ENCODE measurements at regions not wholly inside any gene's neighbourhood (a gene's known extent, or its start where the extent isn't known, plus 50 kb on each side); places are given as distances from the start of the nearest gene placed in this dataset.

DNA sequence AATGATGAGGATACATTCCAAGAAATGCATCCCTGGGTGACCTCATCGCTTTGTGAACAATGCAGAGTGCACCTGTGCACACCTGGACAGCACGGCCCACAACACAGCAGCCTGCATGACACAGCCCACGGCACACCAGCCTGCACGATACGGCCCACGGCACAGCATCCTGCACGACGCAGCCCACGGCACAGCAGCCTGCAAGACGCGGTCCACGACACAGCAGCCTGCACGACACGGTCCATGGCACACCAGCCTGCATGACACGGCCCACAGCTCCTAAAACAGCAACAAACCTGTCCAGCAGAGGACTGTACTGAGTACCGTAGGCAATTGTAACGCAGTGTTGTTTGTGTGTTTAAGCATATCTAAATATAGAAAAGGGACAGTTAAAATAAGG, 134.7 kb upstream of the PPP2R2D start:
- Histone ChIP-seq H3K27ac (ENCODE audit: low read depth, low read length) (no peak overlapping the region), H3K27me3 (ENCODE audit: control insufficient read depth in 3 of 3, insufficient read depth in 3 of 3, low read length in 3 of 3) (peaks cover 10 to 30% (median 11%) of the 10 kb centered on the region in 3 donors), H3K4me3 (ENCODE audit: low read length in 3 of 3) (no peak overlapping the region), H3K4me1 (ENCODE audit: control insufficient read depth in 3 of 3, insufficient read depth in 3 of 3, low read length in 3 of 3) (no peaks in the 10 kb centered on the region), H3K9me3 (ENCODE audit: control insufficient read depth in 3 of 3, low read length in 3 of 3) (peaks cover 0 to 2% (median 0%) of the 10 kb centered on the region in 3 donors), H3K36me3 (ENCODE audit: control insufficient read depth in 3 of 3, insufficient read depth in 3 of 3, low read length in 3 of 3) (no peaks in the 10 kb centered on the region), H3K9ac (ENCODE audit: low read depth in 1 of 3, low read length in 3 of 3) (no peak overlapping the region)

DNA sequence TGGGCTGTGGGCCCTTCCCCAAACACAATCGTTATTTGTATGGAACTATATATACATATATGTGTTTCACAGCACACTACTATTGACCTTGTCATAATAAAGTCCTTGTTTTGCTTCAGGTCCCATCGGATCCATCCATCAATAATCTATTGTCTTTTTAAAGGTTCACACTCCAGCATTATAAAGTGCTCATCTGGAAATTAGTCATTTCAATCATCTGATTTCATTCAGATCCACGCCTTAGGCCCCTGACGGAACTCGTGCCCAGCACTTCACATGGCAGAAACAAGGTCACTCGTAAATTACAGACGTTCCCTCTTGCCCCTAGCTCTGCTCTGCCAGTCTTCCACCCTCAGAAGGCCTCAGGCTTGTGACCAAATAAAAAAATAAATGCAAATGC, 133.1 kb upstream of the PPP2R2D start:
- H3K27ac ChIP-seq (ENCODE audit: low read depth, low read length), result no peak overlapping the region
- H3K27me3 ChIP-seq (ENCODE audit: control insufficient read depth in 3 of 3, insufficient read depth in 3 of 3, low read length in 3 of 3), result peaks cover 14 to 38% (median 24%) of the 10 kb centered on the region in 3 donors
- no peaks in the 10 kb centered on the region for H3K36me3 ChIP-seq (ENCODE audit: control insufficient read depth in 3 of 3, insufficient read depth in 3 of 3, low read length in 3 of 3)
- H3K9me3 ChIP-seq (ENCODE audit: control insufficient read depth in 3 of 3, low read length in 3 of 3), result peaks cover 0 to 2% (median 0%) of the 10 kb centered on the region in 3 donors
- no peak overlapping the region for H3K9ac ChIP-seq (ENCODE audit: low read depth in 1 of 3, low read length in 3 of 3)
- H3K4me3 ChIP-seq (ENCODE audit: low read length in 3 of 3), result no peak overlapping the region
- no peaks in the 10 kb centered on the region for H3K4me1 ChIP-seq (ENCODE audit: control insufficient read depth in 3 of 3, insufficient read depth in 3 of 3, low read length in 3 of 3)

DNA sequence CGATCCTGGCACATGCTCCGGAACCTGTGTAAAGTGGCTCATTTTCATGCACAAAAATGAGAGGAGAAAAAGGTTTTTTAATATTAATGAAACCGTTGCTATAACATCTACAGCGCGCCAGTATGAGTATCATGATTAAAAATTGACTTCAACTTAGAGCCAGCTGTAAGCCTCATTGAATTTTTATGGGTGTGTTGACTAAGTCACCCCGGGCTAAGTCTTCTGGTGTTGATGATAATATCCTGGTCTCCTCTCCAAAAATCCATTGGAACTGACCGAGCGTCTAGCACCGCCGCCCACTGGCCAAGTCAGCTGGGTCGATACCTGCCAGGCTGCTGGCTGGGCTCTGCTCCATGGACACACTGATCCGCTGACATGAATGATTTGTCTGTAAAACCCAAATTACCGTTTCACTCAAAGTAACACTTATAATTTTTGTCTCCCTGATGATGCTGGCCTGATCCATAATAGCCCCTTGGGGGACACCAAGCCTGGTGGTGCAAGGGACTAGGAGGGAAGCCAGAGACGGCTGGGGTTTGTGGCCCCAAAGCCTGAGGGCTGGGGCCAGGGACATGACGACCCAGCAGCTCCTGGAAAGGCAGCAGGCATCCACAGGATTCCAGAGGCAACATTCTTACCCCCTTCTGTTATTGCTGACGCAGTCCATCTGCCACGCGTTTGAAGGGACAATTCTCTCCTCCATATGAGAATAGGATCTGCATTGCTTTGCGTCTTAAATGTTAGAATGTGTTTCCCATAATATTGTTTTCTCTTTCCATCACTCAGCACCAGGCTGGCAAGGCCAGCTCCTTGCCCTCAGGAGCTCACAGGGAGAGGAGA, 131.0 kb upstream of the PPP2R2D start:
- Histone ChIP-seq H3K4me3 (ENCODE audit: low read length in 3 of 3) (no peak overlapping the region), H3K4me1 (ENCODE audit: control insufficient read depth in 3 of 3, insufficient read depth in 3 of 3, low read length in 3 of 3) (no peaks in the 10 kb centered on the region), H3K9me3 (ENCODE audit: control insufficient read depth in 3 of 3, low read length in 3 of 3) (peaks cover 0 to 2% (median 0%) of the 10 kb centered on the region in 3 donors), H3K9ac (ENCODE audit: low read depth in 1 of 3, low read length in 3 of 3) (no peak overlapping the region), H3K27ac (ENCODE audit: low read depth, low read length) (no peak overlapping the region), H3K36me3 (ENCODE audit: control insufficient read depth in 3 of 3, insufficient read depth in 3 of 3, low read length in 3 of 3) (no peaks in the 10 kb centered on the region), H3K27me3 (ENCODE audit: control insufficient read depth in 3 of 3, insufficient read depth in 3 of 3, low read length in 3 of 3) (peaks cover 14 to 35% (median 26%) of the 10 kb centered on the region in 3 donors)

DNA sequence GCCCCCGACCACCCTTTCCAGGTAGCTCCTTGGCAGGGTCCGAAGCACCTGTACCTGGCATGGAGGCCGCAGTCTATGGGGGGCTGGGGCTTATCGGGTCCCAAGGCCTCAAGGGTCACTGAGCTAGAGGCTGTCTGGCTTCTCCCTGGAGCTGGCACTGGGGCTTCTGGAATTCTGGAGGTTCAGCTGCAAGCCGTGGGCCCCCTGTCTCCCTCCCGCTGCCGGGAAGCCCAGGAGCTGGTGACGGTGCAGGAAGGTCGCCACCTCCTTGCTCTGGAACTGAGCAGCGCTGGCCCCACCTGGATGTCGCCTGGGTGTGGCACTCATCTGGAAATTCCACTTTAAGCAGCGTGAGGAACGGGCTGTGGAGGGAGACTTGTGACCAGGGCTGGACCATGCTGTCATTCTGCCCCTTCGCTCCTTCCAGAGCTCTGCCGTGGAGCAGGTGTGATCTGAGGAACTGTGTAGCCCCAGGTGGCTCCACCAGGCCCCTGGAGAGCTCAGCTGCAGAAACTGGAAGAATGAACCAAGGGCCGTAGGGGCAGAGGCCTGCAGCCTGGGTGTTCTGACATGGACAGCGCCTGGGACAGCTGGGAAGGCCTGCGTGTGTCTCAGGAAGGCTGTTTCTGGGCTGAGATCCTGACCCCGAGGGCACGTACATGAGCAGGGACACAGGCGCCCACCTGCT, 129.7 kb upstream of the PPP2R2D start:
- Histone ChIP-seq H3K9me3 (ENCODE audit: control insufficient read depth in 3 of 3, low read length in 3 of 3) (peaks cover 0 to 3% (median 0%) of the 10 kb centered on the region in 3 donors), H3K4me1 (ENCODE audit: control insufficient read depth in 3 of 3, insufficient read depth in 3 of 3, low read length in 3 of 3) (no peaks in the 10 kb centered on the region), H3K27me3 (ENCODE audit: control insufficient read depth in 3 of 3, insufficient read depth in 3 of 3, low read length in 3 of 3) (peaks cover 12 to 35% (median 30%) of the 10 kb centered on the region in 3 donors), H3K9ac (ENCODE audit: low read depth in 1 of 3, low read length in 3 of 3) (no peak overlapping the region), H3K4me3 (ENCODE audit: low read length in 3 of 3) (no peak overlapping the region), H3K27ac (ENCODE audit: low read depth, low read length) (no peak overlapping the region), H3K36me3 (ENCODE audit: control insufficient read depth in 3 of 3, insufficient read depth in 3 of 3, low read length in 3 of 3) (no peaks in the 10 kb centered on the region)

DNA sequence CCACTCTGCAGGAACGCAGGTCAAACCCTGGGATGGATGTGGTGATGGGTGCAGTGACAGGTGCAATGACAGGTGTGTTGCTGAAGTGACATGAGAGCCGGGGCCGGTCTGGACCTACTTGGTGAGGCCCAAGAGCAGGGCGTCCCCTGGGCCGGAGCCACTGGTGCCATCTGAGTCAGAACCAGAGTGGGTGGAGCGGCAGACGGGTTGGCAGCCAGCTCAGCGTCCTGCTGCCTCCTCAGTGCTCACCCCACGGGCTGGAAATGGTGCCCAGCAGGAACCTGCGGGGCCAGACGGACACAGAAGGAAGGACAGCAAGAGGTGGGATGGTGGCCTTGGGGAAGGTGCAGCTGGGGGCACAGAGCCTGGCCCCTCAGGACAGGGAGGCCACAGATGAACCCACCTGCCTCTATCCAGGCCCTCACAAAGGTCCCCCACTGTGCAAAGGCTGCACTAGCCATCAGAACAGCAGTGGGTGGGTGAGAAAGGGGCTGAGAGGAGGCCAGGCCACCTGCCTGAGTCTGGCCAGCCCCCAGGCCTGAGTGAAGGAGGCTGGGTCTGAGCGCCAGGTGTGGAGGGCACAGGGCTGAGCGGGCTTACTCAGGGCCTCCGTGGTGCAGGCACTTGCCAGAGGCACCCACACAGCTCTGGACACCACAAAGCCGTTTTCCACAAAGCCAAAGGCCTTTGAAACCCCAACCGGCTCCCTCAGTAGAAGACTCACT, 129.0 kb upstream of the PPP2R2D start:
- no peak overlapping the region for H3K27ac ChIP-seq (ENCODE audit: low read depth, low read length)
- H3K36me3 ChIP-seq (ENCODE audit: control insufficient read depth in 3 of 3, insufficient read depth in 3 of 3, low read length in 3 of 3), result no peaks in the 10 kb centered on the region
- H3K9me3 ChIP-seq (ENCODE audit: control insufficient read depth in 3 of 3, low read length in 3 of 3), result peaks cover 0 to 8% (median 2%) of the 10 kb centered on the region in 3 donors
- H3K27me3 ChIP-seq (ENCODE audit: control insufficient read depth in 3 of 3, insufficient read depth in 3 of 3, low read length in 3 of 3), result peaks cover 12 to 35% (median 30%) of the 10 kb centered on the region in 3 donors
- no peak overlapping the region for H3K4me3 ChIP-seq (ENCODE audit: low read length in 3 of 3)
- no peaks in the 10 kb centered on the region for H3K4me1 ChIP-seq (ENCODE audit: control insufficient read depth in 3 of 3, insufficient read depth in 3 of 3, low read length in 3 of 3)
- no peak overlapping the region for H3K9ac ChIP-seq (ENCODE audit: low read depth in 1 of 3, low read length in 3 of 3)

DNA sequence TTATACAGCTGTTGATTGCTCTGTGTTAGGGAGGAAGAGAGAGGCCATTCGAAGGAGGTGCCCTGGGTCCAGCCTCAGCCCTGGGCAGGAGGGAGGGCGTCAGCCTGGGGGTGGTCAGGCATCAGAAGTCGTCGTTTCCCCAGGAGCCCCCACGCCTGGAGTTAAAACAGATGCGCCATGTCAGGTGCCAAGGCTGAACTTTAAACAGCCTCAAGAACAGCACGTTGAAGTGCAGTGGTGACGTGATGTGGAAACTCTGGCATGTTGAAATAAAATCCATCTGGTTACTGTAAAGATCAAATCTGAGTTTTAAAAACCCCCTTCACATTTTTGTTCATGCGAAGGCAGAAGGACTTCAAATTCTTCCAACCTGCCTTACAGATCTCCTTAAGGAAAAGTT, 128.4 kb upstream of the PPP2R2D start:
- peaks cover 11 to 35% (median 30%) of the 10 kb centered on the region in 3 donors for H3K27me3 ChIP-seq (ENCODE audit: control insufficient read depth in 3 of 3, insufficient read depth in 3 of 3, low read length in 3 of 3)
- H3K36me3 ChIP-seq (ENCODE audit: control insufficient read depth in 3 of 3, insufficient read depth in 3 of 3, low read length in 3 of 3), result no peaks in the 10 kb centered on the region
- H3K27ac ChIP-seq (ENCODE audit: low read depth, low read length), result no peak overlapping the region
- no peak overlapping the region for H3K9ac ChIP-seq (ENCODE audit: low read depth in 1 of 3, low read length in 3 of 3)
- H3K4me3 ChIP-seq (ENCODE audit: low read length in 3 of 3), result no peak overlapping the region
- H3K4me1 ChIP-seq (ENCODE audit: control insufficient read depth in 3 of 3, insufficient read depth in 3 of 3, low read length in 3 of 3), result no peaks in the 10 kb centered on the region
- H3K9me3 ChIP-seq (ENCODE audit: control insufficient read depth in 3 of 3, low read length in 3 of 3), result peaks cover 0 to 10% (median 7%) of the 10 kb centered on the region in 3 donors

DNA sequence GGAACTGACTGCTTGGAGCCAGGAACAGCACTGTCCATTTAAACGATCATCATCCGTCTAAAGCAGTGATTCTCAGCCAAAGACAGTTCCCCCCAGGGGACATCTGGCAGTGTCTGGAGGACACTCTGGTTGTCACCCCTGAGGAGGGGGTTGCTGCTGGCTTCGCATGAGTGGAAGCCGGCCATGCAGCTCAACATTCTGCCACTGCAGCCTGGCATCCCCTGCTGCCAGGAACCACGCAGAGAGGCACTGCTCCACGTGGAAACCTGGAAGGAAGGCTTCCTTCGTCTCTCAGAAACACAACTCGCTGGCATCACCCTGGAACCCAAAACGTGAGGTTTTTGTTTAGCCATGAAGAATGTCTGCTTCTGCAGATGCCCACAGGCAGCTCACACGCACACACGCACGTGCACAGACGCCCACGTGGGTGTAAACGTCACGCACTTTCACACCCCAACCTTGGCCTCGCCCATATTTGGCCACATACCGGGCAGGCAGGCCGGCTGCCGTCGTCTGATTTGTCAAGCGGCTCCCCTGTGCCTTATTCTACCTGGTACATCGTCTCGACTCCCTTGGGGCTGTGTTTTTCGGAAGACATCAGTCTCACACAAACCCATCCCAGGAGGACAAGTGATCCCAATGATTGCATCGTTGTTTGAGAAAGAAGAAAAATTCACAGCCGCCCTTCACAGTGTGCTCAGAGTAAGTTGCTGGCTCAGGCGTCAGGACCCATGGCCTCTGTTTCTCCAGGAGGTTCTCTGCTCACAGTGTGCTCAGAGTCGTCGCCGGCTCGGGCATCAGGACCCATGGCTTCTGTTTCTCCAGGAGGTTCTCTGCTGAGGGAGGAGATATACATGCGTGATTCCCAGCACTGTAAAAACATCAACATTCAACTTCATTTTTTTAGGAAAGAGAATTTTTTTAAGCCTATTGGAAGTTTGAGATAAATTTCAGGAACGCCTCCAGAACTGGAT, 127.2 kb upstream of the PPP2R2D start:
- no peak overlapping the region for H3K4me3 ChIP-seq (ENCODE audit: low read length in 3 of 3)
- H3K9ac ChIP-seq (ENCODE audit: low read depth in 1 of 3, low read length in 3 of 3), result no peak overlapping the region
- no peak overlapping the region for H3K27ac ChIP-seq (ENCODE audit: low read depth, low read length)
- peaks cover 8 to 32% (median 30%) of the 10 kb centered on the region in 3 donors for H3K27me3 ChIP-seq (ENCODE audit: control insufficient read depth in 3 of 3, insufficient read depth in 3 of 3, low read length in 3 of 3)
- peaks cover 0 to 18% (median 12%) of the 10 kb centered on the region in 3 donors for H3K9me3 ChIP-seq (ENCODE audit: control insufficient read depth in 3 of 3, low read length in 3 of 3)
- no peaks in the 10 kb centered on the region for H3K36me3 ChIP-seq (ENCODE audit: control insufficient read depth in 3 of 3, insufficient read depth in 3 of 3, low read length in 3 of 3)
- no peaks in the 10 kb centered on the region for H3K4me1 ChIP-seq (ENCODE audit: control insufficient read depth in 3 of 3, insufficient read depth in 3 of 3, low read length in 3 of 3)

DNA sequence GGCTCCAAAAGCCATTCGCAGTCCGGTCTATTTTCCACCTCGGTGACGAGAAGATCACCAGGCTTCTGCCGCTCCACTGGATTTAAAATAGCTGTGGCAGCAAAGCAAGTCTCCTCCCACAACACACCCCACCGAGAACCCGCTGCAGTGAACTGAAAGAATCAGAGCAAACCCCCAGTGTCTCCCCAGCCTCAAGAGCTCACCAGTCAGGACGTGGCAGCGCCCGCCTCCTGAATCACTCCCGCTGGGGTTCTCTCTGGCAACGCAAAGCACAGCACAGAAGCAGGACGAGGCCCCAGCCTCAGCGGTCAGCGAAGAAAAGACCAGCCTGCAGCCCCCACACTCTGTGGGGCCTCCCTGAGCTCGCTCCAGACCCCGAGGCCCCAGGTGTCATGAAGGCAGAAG, 126.1 kb upstream of the PPP2R2D start:
- Histone ChIP-seq H3K27ac (ENCODE audit: low read depth, low read length) (no peak overlapping the region), H3K27me3 (ENCODE audit: control insufficient read depth in 3 of 3, insufficient read depth in 3 of 3, low read length in 3 of 3) (peaks cover 6 to 31% (median 28%) of the 10 kb centered on the region in 3 donors), H3K9me3 (ENCODE audit: control insufficient read depth in 3 of 3, low read length in 3 of 3) (peaks cover 0 to 18% (median 12%) of the 10 kb centered on the region in 3 donors), H3K4me1 (ENCODE audit: control insufficient read depth in 3 of 3, insufficient read depth in 3 of 3, low read length in 3 of 3) (no peaks in the 10 kb centered on the region), H3K9ac (ENCODE audit: low read depth in 1 of 3, low read length in 3 of 3) (no peak overlapping the region), H3K4me3 (ENCODE audit: low read length in 3 of 3) (no peak overlapping the region), H3K36me3 (ENCODE audit: control insufficient read depth in 3 of 3, insufficient read depth in 3 of 3, low read length in 3 of 3) (no peaks in the 10 kb centered on the region)

DNA sequence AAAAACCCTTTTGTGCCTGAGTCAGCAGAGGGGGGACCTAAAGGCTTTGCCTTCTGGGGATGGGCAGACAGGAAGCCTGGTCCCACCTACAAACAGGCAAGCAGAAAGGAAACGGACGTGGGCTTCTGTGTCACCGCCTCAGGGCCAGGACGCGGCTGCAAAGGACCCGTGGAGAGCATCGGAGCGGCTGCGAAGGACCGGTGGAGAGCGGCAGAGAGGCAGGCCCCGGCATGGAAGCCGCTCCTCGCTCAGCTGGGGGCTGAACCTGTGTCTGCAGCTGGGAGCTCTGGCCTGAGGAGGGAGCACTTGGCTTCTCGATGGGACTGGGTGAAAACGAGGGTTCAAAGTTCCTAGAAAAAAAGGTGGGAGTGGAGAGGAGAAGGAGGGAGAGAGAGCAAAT, 125.4 kb upstream of the PPP2R2D start:
- no peak overlapping the region for H3K9ac ChIP-seq (ENCODE audit: low read depth in 1 of 3, low read length in 3 of 3)
- H3K4me1 ChIP-seq (ENCODE audit: control insufficient read depth in 3 of 3, insufficient read depth in 3 of 3, low read length in 3 of 3), result no peaks in the 10 kb centered on the region
- H3K27ac ChIP-seq (ENCODE audit: low read depth, low read length), result no peak overlapping the region
- H3K36me3 ChIP-seq (ENCODE audit: control insufficient read depth in 3 of 3, insufficient read depth in 3 of 3, low read length in 3 of 3), result no peaks in the 10 kb centered on the region
- H3K9me3 ChIP-seq (ENCODE audit: control insufficient read depth in 3 of 3, low read length in 3 of 3), result peaks cover 0 to 18% (median 12%) of the 10 kb centered on the region in 3 donors
- peaks cover 6 to 25% (median 24%) of the 10 kb centered on the region in 3 donors for H3K27me3 ChIP-seq (ENCODE audit: control insufficient read depth in 3 of 3, insufficient read depth in 3 of 3, low read length in 3 of 3)
- H3K4me3 ChIP-seq (ENCODE audit: low read length in 3 of 3), result no peak overlapping the region
